Astrocyte (in vitro differentiated cells and primary cell): ENCODE measurements at regions not wholly inside any gene's neighbourhood (a gene's known extent, or its start where the extent isn't known, plus 50 kb on each side); places are given as distances from the start of the nearest gene placed in this dataset.

Experiments used
- DNase-seq: peaks from one replicate; pipeline ENCODE4 v3.0.0-alpha.2; 2010; ENCODE audit warnings: low read depth
- FAIRE-seq: peaks from 2 replicates; lab custom pipeline; 2011; peaks lifted over from hg19 to GRCh38; lab: Jason Lieb, UNC
- H2AFZ ChIP-seq: 2 replicates; pipeline ENCODE4 v1.6.0; 2012; ENCODE audit warnings: low read depth, low read length, inconsistent platforms
- H3K27ac ChIP-seq: 2 replicates; pipeline ENCODE4 v1.5.1; 2011; ENCODE audit warnings: low read depth, low read length, inconsistent platforms
- H3K27me3 ChIP-seq: 2 replicates; pipeline ENCODE4 v1.6.0; 2011; ENCODE audit warnings: low read length, inconsistent platforms; ENCODE audit not compliant: insufficient read depth
- H3K36me3 ChIP-seq: 2 replicates; pipeline ENCODE4 v1.5.1; 2011; ENCODE audit warnings: low read length, inconsistent platforms; ENCODE audit not compliant: insufficient read depth
- H3K4me1 ChIP-seq: 2 replicates; pipeline ENCODE4 v1.5.1; 2011; ENCODE audit warnings: low read length, inconsistent platforms; ENCODE audit not compliant: insufficient read depth
- H3K4me2 ChIP-seq: 2 replicates; pipeline ENCODE4 v1.6.0; 2012; ENCODE audit warnings: low read length, inconsistent platforms
- H3K4me3 ChIP-seq: 2 replicates; pipeline ENCODE4 v1.5.1; 2011; ENCODE audit warnings: low read depth, mild to moderate bottlenecking, low read length, inconsistent platforms; ENCODE audit not compliant: insufficient read depth
- H3K79me2 ChIP-seq: 2 replicates; pipeline ENCODE4 v1.6.0; 2012; ENCODE audit warnings: mild to moderate bottlenecking, low read length, inconsistent platforms; ENCODE audit not compliant: insufficient read depth
- H3K9ac ChIP-seq: 2 replicates; pipeline ENCODE4 v1.6.0; 2012; ENCODE audit warnings: mild to moderate bottlenecking, low read length, inconsistent platforms
- H3K9me3 ChIP-seq: 2 replicates; pipeline ENCODE4 v1.5.1; 2012; ENCODE audit warnings: low read depth, mild to moderate bottlenecking, low read length, inconsistent platforms; ENCODE audit not compliant: insufficient read depth
- H4K20me1 ChIP-seq: 2 replicates; pipeline ENCODE4 v1.6.0; 2012; ENCODE audit warnings: low read length, inconsistent platforms; ENCODE audit not compliant: insufficient read depth
- H3K27ac Mint-ChIP-seq: one replicate; pipeline ENCODE4 v1.8.0; 2021; ENCODE audit warnings: mild to moderate bottlenecking, mixed read lengths; ENCODE audit not compliant: unreplicated experiment
- H3K27me3 Mint-ChIP-seq: one replicate; pipeline ENCODE4 v1.8.0; 2021; ENCODE audit warnings: low read depth, mixed read lengths; ENCODE audit not compliant: unreplicated experiment
- H3K36me3 Mint-ChIP-seq: one replicate; pipeline ENCODE4 v1.8.0; 2021; ENCODE audit warnings: low read depth, mixed read lengths; ENCODE audit not compliant: unreplicated experiment
- H3K4me1 Mint-ChIP-seq: one replicate; pipeline ENCODE4 v1.8.0; 2021; ENCODE audit warnings: low read depth, mixed read lengths; ENCODE audit not compliant: unreplicated experiment
- H3K4me3 Mint-ChIP-seq: one replicate; pipeline ENCODE4 v1.8.0; 2021; ENCODE audit warnings: mild to moderate bottlenecking, moderate library complexity, mixed read lengths; ENCODE audit not compliant: unreplicated experiment
- H3K9me3 Mint-ChIP-seq: one replicate; pipeline ENCODE4 v1.8.0; 2021; ENCODE audit warnings: mild to moderate bottlenecking, mixed read lengths; ENCODE audit not compliant: unreplicated experiment
- EZH2 ChIP-seq: IDR thresholded peaks from 2 replicates; pipeline ENCODE4 v1.6.1; 2012; ENCODE audit warnings: mild to moderate bottlenecking, low read length, inconsistent platforms; ENCODE audit not compliant: insufficient read depth
- TF ChIP-seq, protein P1 (sequence below): IDR thresholded peaks from 2 replicates; pipeline ENCODE4 v1.5.1; 2011; ENCODE audit warnings: low read depth, mild to moderate bottlenecking, inconsistent platforms, low read length, moderate library complexity; ENCODE audit not compliant: insufficient read depth

DNA sequence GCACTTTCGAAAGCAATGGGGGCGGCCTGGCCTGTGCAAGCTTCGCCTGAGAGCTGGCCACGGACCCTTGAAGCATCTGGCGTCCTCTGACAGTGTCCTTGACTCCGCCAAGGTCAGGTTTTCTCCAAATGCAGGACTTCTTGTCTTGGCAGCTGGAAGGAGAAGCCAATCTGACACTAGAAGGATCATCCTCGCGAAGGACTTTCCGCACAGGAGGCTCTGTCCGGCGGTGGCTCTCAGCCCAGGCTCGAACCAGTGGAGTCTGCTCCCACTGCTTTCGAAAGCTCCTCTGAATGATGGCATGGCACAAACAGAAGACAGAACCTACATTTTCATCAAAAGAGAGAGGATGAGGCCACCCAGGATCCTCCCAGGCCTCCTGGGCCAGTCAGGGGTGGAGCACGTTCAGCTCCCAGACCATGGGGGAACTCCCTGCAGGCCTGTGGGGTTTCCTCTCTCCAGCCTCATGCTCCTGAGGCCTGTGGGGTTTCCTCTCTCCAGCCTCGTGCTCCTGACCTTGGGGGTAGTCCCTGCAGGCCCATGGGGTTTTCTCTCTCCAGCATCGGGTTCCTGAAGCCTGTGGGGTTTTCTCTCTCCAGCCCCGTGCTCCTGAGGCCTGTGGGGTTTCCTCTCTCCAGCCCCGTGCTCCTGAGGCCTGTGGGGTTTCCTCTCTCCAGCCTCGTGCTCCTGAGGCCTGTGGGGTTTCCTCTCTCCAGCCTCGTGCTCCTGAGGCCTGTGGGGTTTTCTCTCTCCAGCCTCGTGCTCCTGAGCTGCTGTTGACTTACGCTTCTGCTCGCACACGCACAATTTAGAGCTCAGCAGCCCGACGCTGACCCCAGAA, 396.5 kb upstream of the SALL3 start:
- H3K4me2 ChIP-seq: no peak overlapping the region
- H3K36me3 Mint-ChIP-seq: no peaks in the 10 kb centered on the region
- H3K27me3 ChIP-seq: no peaks in the 10 kb centered on the region
- no peak for TF ChIP-seq EZH2
- TF ChIP-seq, protein P1, sequence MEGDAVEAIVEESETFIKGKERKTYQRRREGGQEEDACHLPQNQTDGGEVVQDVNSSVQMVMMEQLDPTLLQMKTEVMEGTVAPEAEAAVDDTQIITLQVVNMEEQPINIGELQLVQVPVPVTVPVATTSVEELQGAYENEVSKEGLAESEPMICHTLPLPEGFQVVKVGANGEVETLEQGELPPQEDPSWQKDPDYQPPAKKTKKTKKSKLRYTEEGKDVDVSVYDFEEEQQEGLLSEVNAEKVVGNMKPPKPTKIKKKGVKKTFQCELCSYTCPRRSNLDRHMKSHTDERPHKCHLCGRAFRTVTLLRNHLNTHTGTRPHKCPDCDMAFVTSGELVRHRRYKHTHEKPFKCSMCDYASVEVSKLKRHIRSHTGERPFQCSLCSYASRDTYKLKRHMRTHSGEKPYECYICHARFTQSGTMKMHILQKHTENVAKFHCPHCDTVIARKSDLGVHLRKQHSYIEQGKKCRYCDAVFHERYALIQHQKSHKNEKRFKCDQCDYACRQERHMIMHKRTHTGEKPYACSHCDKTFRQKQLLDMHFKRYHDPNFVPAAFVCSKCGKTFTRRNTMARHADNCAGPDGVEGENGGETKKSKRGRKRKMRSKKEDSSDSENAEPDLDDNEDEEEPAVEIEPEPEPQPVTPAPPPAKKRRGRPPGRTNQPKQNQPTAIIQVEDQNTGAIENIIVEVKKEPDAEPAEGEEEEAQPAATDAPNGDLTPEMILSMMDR: no peak
- no peak overlapping the region for H3K27ac ChIP-seq
- H3K4me1 ChIP-seq: peaks cover 8% of the 10 kb centered on the region
- H4K20me1 ChIP-seq: no peaks in the 10 kb centered on the region
- no peaks in the 10 kb centered on the region for H3K4me1 Mint-ChIP-seq
- no peak for FAIRE-seq
- no peaks in the 10 kb centered on the region for H3K36me3 ChIP-seq
- no peak overlapping the region for H3K9ac ChIP-seq
- H3K9me3 Mint-ChIP-seq: peaks cover 13% of the 10 kb centered on the region
- no peak for DNase-seq
- no peaks in the 10 kb centered on the region for H3K79me2 ChIP-seq
- no peak overlapping the region for H3K4me3 ChIP-seq
- no peak overlapping the region for H3K27ac Mint-ChIP-seq
- H3K27me3 Mint-ChIP-seq: no peaks in the 10 kb centered on the region
- H3K4me3 Mint-ChIP-seq: no peak overlapping the region
- H2AFZ ChIP-seq: no peak overlapping the region
- H3K9me3 ChIP-seq: peaks cover 9% of the 10 kb centered on the region

DNA sequence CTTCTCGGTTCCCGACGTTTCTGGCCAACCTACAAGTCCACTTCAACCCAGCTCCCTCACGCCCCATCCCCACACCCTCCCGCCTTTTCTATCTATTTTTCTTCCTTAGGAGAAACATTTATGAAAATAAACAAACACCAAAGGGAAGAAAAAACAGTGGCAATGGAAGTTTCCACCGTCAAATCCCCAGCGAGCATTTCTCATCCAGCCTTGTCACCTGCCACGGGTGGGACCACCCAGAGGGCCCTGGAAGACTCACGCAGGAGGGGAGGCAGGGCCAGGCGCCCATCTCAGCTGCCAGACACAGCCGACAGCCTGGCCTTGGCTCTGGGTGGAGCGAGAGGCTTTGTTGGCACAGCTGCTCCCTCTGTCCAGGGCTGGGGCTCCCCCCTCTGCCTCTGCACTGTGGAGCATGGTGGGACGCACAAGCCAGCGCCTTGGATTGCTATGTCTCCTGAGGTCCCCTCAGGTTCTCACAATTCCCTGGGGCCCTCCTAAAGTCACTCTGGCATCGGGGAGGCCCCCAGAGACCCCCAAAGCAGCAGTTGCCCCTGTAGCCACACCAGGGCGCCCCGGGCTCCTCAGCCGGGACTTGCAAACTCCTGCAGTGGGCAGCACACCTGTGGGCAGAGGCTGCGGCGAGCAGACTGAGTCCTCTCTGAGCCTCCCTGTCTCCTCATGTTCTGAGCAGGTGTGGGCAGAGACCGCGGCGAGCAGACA, 395.7 kb upstream of the SALL3 start:
- H3K79me2 ChIP-seq: no peaks in the 10 kb centered on the region
- FAIRE-seq: no peak
- H3K9ac ChIP-seq: no peak overlapping the region
- peaks cover 8% of the 10 kb centered on the region for H3K4me1 ChIP-seq
- H3K27ac ChIP-seq: no peak overlapping the region
- Mint-ChIP-seq H3K4me1 (no peaks in the 10 kb centered on the region), H3K36me3 (no peaks in the 10 kb centered on the region), H3K4me3 (no peak overlapping the region), H3K9me3 (peaks cover 13% of the 10 kb centered on the region), H3K27ac (no peak overlapping the region), H3K27me3 (no peaks in the 10 kb centered on the region)
- H3K27me3 ChIP-seq: no peaks in the 10 kb centered on the region
- no peak overlapping the region for H2AFZ ChIP-seq
- peaks cover 5% of the 10 kb centered on the region for H3K9me3 ChIP-seq
- no peaks in the 10 kb centered on the region for H3K36me3 ChIP-seq
- no peak overlapping the region for H3K4me2 ChIP-seq
- no peak for DNase-seq
- no peak for TF ChIP-seq EZH2
- TF ChIP-seq, protein P1: no peak
- H4K20me1 ChIP-seq: no peaks in the 10 kb centered on the region
- no peak overlapping the region for H3K4me3 ChIP-seq
